GM18868 (cell line): ENCODE measurements at regions not wholly inside any gene's neighbourhood (a gene's known extent, or its start where the extent isn't known, plus 50 kb on each side); places are given as distances from the start of the nearest gene placed in this dataset.

ENCODE experiments used
- ATAC-seq: cut with Tn5 transposase; IDR thresholded peaks from one replicate; pipeline ENCODE4 v1.9.1; 2021; ENCODE audit warnings: mild to moderate bottlenecking, moderate library complexity; ENCODE audit not compliant: unreplicated experiment

GRCh38 chr1:30194741-30195423 is 528.5 kb downstream of the MATN1 start:
- no peak for ATAC-seq

GRCh38 chr1:30194046-30194619 is 529.3 kb downstream of the MATN1 start:
- no peak for ATAC-seq

GRCh38 chr1:30192969-30193630 is 530.3 kb downstream of the MATN1 start:
- no peak for ATAC-seq

- ATAC-seq: no peak
Measured at GRCh38 chr1:30191154-30191702, 532.2 kb downstream of the MATN1 start.

- no peak for ATAC-seq
Measured at GRCh38 chr1:30190511-30191153, 532.8 kb downstream of the MATN1 start.

GRCh38 chr1:30189818-30190500 is 533.4 kb downstream of the MATN1 start:
- no peak for ATAC-seq

GRCh38 chr1:30188999-30189398 is 534.4 kb downstream of the MATN1 start:
- ATAC-seq: no peak

GRCh38 chr1:30188329-30188728 is 535.1 kb downstream of the MATN1 start:
- no peak for ATAC-seq

- no peak for ATAC-seq
Measured at GRCh38 chr1:30187413-30188023, 535.9 kb downstream of the MATN1 start.

GRCh38 chr1:30186586-30186985 is 536.8 kb downstream of the MATN1 start:
- no peak for ATAC-seq

- ATAC-seq: no peak
Measured at GRCh38 chr1:30185809-30186208, 537.6 kb downstream of the MATN1 start.

- ATAC-seq: no peak
Measured at GRCh38 chr1:30185313-30185712, 538.1 kb downstream of the MATN1 start.

- ATAC-seq: no peak
Measured at GRCh38 chr1:30184393-30185141, 538.8 kb downstream of the MATN1 start.

GRCh38 chr1:30183895-30184294 is 539.5 kb downstream of the MATN1 start:
- no peak for ATAC-seq

GRCh38 chr1:30183006-30183405 is 540.4 kb downstream of the MATN1 start:
- ATAC-seq: no peak

- no peak for ATAC-seq
Measured at GRCh38 chr1:30179942-30180543, 543.3 kb downstream of the MATN1 start.

GRCh38 chr1:30176477-30176876 is 546.9 kb downstream of the MATN1 start:
- no peak for ATAC-seq

- ATAC-seq: no peak
Measured at GRCh38 chr1:30174499-30174898, 548.9 kb downstream of the MATN1 start.

- ATAC-seq: no peak
Measured at GRCh38 chr1:30173560-30173959, 549.8 kb downstream of the MATN1 start.
